MM.1S (cell line): ENCODE measurements at regions not wholly inside any gene's neighbourhood (a gene's known extent, or its start where the extent isn't known, plus 50 kb on each side); places are given as distances from the start of the nearest gene placed in this dataset.

Experiments
- DNase-seq: peaks from one replicate; pipeline ENCODE4 v3.0.0-alpha.2; 2015
- H2AFZ ChIP-seq: fragments of 300-600 bp; sonication (generic); 2 replicates; pipeline ENCODE4 v1.6.0; 2016; ENCODE audit warnings: antibody characterized with exemption, low read length
- H3F3A ChIP-seq: fragments of 300-600 bp; sonication (generic); 2 replicates; pipeline ENCODE4 v1.6.1; 2016; ENCODE audit warnings: mild to moderate bottlenecking, antibody characterized with exemption, low read length, moderate library complexity, mixed read lengths; ENCODE audit not compliant: insufficient read depth
- H3K27ac ChIP-seq: fragments of 300-600 bp; sonication (generic); 2 replicates; pipeline ENCODE4 v1.5.1; 2016; ENCODE audit warnings: mild to moderate bottlenecking, low read length
- H3K27me3 ChIP-seq: fragments of 300-600 bp; sonication (generic); replicated peaks from 2 replicates; pipeline ENCODE4 v1.6.0; 2016; ENCODE audit warnings: low read length; ENCODE audit not compliant: insufficient read depth
- H3K36me3 ChIP-seq: fragments of 300-600 bp; sonication (generic); replicated peaks from 2 replicates; pipeline ENCODE4 v1.6.1; 2016; ENCODE audit warnings: mild to moderate bottlenecking, low read length, mixed read lengths; ENCODE audit not compliant: insufficient read depth
- H3K4me1 ChIP-seq: fragments of 300-600 bp; sonication (generic); 2 replicates; pipeline ENCODE4 v1.6.1; 2016; ENCODE audit warnings: low read length, mixed read lengths
- H3K4me2 ChIP-seq: fragments of 300-600 bp; sonication (generic); 2 replicates; pipeline ENCODE4 v1.6.0; 2016; ENCODE audit warnings: low read depth, low read length
- H3K4me3 ChIP-seq: fragments of 300-600 bp; sonication (generic); 2 replicates; pipeline ENCODE4 v1.5.1; 2016; ENCODE audit warnings: low read length, mixed read lengths
- H3K79me2 ChIP-seq: fragments of 300-600 bp; sonication (generic); 2 replicates; pipeline ENCODE4 v1.6.1; 2016; ENCODE audit warnings: mixed run types, low read length, mixed read lengths
- H3K9ac ChIP-seq: fragments of 300-600 bp; sonication (generic); 2 replicates; pipeline ENCODE4 v1.6.1; 2016; ENCODE audit warnings: low read length, mixed read lengths
- H3K9me2 ChIP-seq: fragments of 300-600 bp; sonication (generic); replicated peaks from 2 replicates; pipeline ENCODE4 v1.6.1; 2016; ENCODE audit warnings: mild to moderate bottlenecking, low read length, mixed read lengths; ENCODE audit not compliant: insufficient read depth
- H3K9me3 ChIP-seq: fragments of 300-600 bp; sonication (generic); replicated peaks from 2 replicates; pipeline ENCODE4 v1.6.1; 2016; ENCODE audit warnings: mild to moderate bottlenecking, low read length, mixed read lengths; ENCODE audit not compliant: insufficient read depth
- H4K20me1 ChIP-seq: fragments of 300-600 bp; sonication (generic); 2 replicates; pipeline ENCODE4 v1.6.1; 2016; ENCODE audit warnings: mild to moderate bottlenecking, low read length, moderate library complexity, mixed read lengths; ENCODE audit not compliant: insufficient read depth
- EZH2 ChIP-seq: fragments of 300-600 bp; sonication (generic); optimal IDR thresholded peaks from 2 replicates; pipeline ENCODE3; 2017; ENCODE audit warnings: low read depth, mild to moderate bottlenecking, antibody characterized with exemption, low read length, mixed read lengths
- EZH2phosphoT487 ChIP-seq: fragments of 300-600 bp; sonication (generic); IDR thresholded peaks from 2 replicates; pipeline ENCODE4 v1.6.1; 2018; ENCODE audit warnings: antibody characterized with exemption, low read length
- TF ChIP-seq, protein P1 (sequence below): fragments of 300-600 bp; sonication (generic); IDR thresholded peaks from 2 replicates; pipeline ENCODE4 v1.5.1; 2016; ENCODE audit warnings: antibody characterized with exemption, low read length, mixed read lengths

DNA sequence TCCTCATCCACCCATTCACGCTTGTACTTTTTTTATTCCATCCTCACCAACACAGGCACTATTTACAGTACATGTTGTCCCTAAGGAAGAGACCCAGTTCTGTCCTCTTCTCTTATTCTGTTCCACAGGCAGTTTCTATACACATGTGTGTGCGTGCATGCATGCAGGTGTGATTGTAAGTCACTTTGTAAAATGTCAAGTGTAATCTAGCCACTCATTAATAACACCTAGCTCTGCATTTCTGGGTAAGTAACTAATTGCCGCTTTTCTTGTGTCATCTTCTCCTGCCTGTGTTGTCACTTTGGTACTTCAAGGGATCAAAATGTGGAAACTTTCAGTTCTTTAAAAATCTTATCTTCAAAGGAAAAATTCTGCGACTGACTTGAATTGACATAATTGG, 377.2 kb downstream of the SEC16B start:
- TF ChIP-seq, protein P1, sequence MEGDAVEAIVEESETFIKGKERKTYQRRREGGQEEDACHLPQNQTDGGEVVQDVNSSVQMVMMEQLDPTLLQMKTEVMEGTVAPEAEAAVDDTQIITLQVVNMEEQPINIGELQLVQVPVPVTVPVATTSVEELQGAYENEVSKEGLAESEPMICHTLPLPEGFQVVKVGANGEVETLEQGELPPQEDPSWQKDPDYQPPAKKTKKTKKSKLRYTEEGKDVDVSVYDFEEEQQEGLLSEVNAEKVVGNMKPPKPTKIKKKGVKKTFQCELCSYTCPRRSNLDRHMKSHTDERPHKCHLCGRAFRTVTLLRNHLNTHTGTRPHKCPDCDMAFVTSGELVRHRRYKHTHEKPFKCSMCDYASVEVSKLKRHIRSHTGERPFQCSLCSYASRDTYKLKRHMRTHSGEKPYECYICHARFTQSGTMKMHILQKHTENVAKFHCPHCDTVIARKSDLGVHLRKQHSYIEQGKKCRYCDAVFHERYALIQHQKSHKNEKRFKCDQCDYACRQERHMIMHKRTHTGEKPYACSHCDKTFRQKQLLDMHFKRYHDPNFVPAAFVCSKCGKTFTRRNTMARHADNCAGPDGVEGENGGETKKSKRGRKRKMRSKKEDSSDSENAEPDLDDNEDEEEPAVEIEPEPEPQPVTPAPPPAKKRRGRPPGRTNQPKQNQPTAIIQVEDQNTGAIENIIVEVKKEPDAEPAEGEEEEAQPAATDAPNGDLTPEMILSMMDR, result no peak
- no peak for TF ChIP-seq EZH2phosphoT487
- no peak for TF ChIP-seq EZH2
- Histone ChIP-seq H3K9me3 (no peaks in the 10 kb centered on the region), H3F3A (no peaks in the 10 kb centered on the region), H3K9me2 (no peaks in the 10 kb centered on the region), H3K36me3 (no peaks in the 10 kb centered on the region), H4K20me1 (no peaks in the 10 kb centered on the region), H3K4me1 (no peaks in the 10 kb centered on the region), H3K9ac (no peak overlapping the region), H3K4me3 (no peak overlapping the region), H3K27ac (no peak overlapping the region), H3K27me3 (no peaks in the 10 kb centered on the region), H2AFZ (no peak overlapping the region), H3K4me2 (no peak overlapping the region), H3K79me2 (no peaks in the 10 kb centered on the region)
- DNase-seq, result no peak

DNA sequence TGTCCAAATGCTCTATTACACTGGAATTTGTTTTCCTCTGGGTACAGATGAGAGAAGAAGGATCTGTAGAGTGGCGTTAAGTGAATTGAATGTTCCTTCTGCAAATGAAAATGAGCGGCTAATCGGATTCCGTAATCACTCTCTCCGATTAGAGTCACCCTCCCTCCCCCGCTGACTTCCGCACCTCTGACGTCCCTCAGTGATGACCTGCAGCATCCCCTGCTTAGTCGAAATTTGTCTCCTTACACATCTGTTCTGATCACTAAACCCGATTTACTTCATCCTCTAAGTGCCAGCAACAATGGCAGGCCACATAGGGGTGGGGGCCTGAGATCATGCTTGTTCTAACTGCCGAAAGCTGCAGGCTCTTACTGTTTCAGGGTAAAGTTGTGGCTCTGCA, 378.7 kb downstream of the SEC16B start:
- TF ChIP-seq, protein P1, result no peak
- no peak for TF ChIP-seq EZH2phosphoT487
- no peak for TF ChIP-seq EZH2

DNA sequence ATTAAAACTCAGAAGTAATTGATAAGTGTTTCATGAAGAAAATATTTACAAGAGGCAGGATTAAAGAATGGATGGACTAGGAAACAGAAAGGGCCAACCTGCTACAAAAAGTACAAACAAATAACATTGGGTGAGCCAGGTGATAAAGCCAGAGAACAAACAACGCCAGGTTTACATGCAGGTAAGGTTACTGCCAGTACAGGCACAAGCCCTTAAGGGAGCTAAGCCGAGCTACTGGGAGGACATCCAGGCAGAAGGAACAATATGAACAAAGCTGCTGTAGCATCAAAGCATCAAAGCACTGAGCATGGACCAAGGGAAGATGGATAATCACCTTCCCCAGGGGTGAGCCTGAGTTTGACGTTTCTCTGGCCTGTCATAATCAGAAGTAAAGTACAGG, 380.7 kb downstream of the SEC16B start:
- no peaks in the 10 kb centered on the region for H3K27me3 ChIP-seq
- no peaks in the 10 kb centered on the region for H3K4me1 ChIP-seq
- no peaks in the 10 kb centered on the region for H3K9me3 ChIP-seq
- no peak overlapping the region for H3K4me2 ChIP-seq
- no peak for DNase-seq
- no peaks in the 10 kb centered on the region for H3K9me2 ChIP-seq
- no peaks in the 10 kb centered on the region for H4K20me1 ChIP-seq
- no peak overlapping the region for H3K27ac ChIP-seq
- H3K9ac ChIP-seq, result no peak overlapping the region
- H3F3A ChIP-seq, result no peaks in the 10 kb centered on the region
- no peaks in the 10 kb centered on the region for H3K36me3 ChIP-seq
- H2AFZ ChIP-seq, result no peak overlapping the region
- no peaks in the 10 kb centered on the region for H3K79me2 ChIP-seq
- H3K4me3 ChIP-seq, result no peak overlapping the region
- TF ChIP-seq EZH2, result no peak
- TF ChIP-seq EZH2phosphoT487, result no peak
- TF ChIP-seq, protein P1, result no peak

More for the DNA sequence above, 378.7 kb downstream of the SEC16B start:
- H3K27me3 ChIP-seq, result no peaks in the 10 kb centered on the region
- no peaks in the 10 kb centered on the region for H3K9me3 ChIP-seq
- H2AFZ ChIP-seq, result no peak overlapping the region
- H3K27ac ChIP-seq, result no peak overlapping the region
- H3K9me2 ChIP-seq, result no peaks in the 10 kb centered on the region
- no peak overlapping the region for H3K4me2 ChIP-seq
- no peaks in the 10 kb centered on the region for H4K20me1 ChIP-seq
- H3F3A ChIP-seq, result no peaks in the 10 kb centered on the region
- no peaks in the 10 kb centered on the region for H3K4me1 ChIP-seq
- H3K4me3 ChIP-seq, result no peak overlapping the region
- H3K9ac ChIP-seq, result no peak overlapping the region
- no peaks in the 10 kb centered on the region for H3K36me3 ChIP-seq
- H3K79me2 ChIP-seq, result no peaks in the 10 kb centered on the region
- no peak for DNase-seq
